HPDE6-E6E7 (cell line): ENCODE measurements at regions not wholly inside any gene's neighbourhood (a gene's known extent, or its start where the extent isn't known, plus 50 kb on each side); places are given as distances from the start of the nearest gene placed in this dataset.

Source experiments
- DNase-seq: peaks from one replicate; pipeline ENCODE4 v3.0.0; 2011; ENCODE audit warnings: missing footprints; ENCODE audit errors: extremely low spot score

- DNase-seq = no peak
Observed at GRCh38 chr2:62370321-62371250, 135.4 kb downstream of the TMEM17 start.

- no peak for DNase-seq
Observed at GRCh38 chr2:62369541-62370202, 136.3 kb downstream of the TMEM17 start.

GRCh38 chr2:62364791-62365528, 141.0 kb downstream of the TMEM17 start:
- DNase-seq = no peak

- DNase-seq = no peak
Observed at GRCh38 chr2:62363166-62363565, 142.8 kb downstream of the TMEM17 start.

- DNase-seq = peak; percentile 26
Observed at GRCh38 chr2:62362561-62362960, 143.4 kb downstream of the TMEM17 start.

GRCh38 chr2:62361964-62362363, 144.0 kb downstream of the TMEM17 start:
- no peak for DNase-seq

GRCh38 chr2:62354771-62355561, 151.0 kb downstream of the TMEM17 start:
- DNase-seq = no peak

GRCh38 chr2:62352031-62352430, 154.0 kb downstream of the TMEM17 start:
- no peak for DNase-seq

GRCh38 chr2:62349788-62350187, 153.9 kb downstream of the B3GNT2 start:
- DNase-seq = no peak

- DNase-seq = no peak
Observed at GRCh38 chr2:62348700-62349099, 152.8 kb downstream of the B3GNT2 start.

- DNase-seq = no peak
Observed at GRCh38 chr2:62347563-62348270, 151.8 kb downstream of the B3GNT2 start.

- DNase-seq = peak; percentile 31
Observed at GRCh38 chr2:62344472-62344871, 148.6 kb downstream of the B3GNT2 start.

GRCh38 chr2:62343636-62344337, 147.9 kb downstream of the B3GNT2 start:
- DNase-seq = no peak

GRCh38 chr2:62343206-62343605, 147.3 kb downstream of the B3GNT2 start:
- DNase-seq = no peak

GRCh38 chr2:62340994-62341484, 145.1 kb downstream of the B3GNT2 start:
- no peak for DNase-seq

GRCh38 chr2:62339837-62340236, 143.9 kb downstream of the B3GNT2 start:
- DNase-seq = no peak

- DNase-seq = no peak
Observed at GRCh38 chr2:62339413-62339812, 143.5 kb downstream of the B3GNT2 start.

GRCh38 chr2:62338111-62338510, 142.2 kb downstream of the B3GNT2 start:
- no peak for DNase-seq

- DNase-seq = no peak
Observed at GRCh38 chr2:62337403-62337802, 141.5 kb downstream of the B3GNT2 start.

- DNase-seq = no peak
Observed at GRCh38 chr2:62335612-62336011, 139.7 kb downstream of the B3GNT2 start.
